ENCODE measurements at regions not wholly inside any gene's neighbourhood (a gene's known extent, or its start where the extent isn't known, plus 50 kb on each side); places are given as distances from the start of the nearest gene placed in this dataset.

DNA sequence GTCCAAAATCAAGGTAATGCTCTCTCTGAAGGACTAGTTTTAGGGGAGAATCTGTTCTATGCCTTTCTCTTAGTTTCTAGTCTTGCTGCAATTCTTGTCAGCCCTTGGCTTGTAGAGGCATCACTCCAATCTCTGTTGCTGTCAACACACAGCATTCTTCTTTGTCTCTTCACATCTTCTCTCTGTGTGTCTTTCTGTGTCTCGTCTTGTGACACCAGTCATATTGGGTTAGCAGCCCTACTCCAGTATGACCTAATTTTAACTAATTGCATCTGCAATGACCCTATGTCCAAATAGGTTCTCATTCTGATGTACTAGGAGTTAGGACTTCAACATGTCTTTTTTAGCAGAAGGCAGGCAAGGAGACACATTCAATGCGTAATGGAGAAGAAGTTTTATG, 1110.6 kb downstream of the DTWD2 start:
- DNase-seq: no peak

DNA sequence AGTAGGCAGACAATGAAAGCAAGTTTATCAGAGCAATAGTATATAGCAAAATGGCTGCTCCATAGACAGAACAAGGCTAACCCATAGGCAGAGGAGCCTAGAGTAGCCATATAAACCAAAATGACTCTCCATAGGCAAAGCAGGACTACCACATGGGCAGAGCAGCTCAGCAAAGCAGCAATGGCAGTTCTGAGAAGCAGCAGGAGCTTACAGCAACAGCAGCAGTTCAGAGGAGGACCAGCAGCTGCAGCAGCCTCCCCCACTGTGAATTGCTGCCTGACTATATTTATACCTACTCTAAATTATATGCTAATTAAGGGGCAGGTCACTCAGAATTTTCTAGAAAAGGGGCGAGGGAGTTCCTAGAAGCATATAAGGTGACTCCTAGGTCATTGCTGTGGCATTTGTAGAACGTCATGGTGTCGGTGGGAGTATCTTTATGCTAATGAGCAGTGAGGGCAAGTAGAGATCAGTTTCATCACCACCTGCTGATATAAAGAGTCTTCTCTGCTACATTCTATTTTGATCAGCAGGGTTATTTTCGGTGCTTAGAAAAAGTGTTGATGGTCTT, 1115.5 kb downstream of the DTWD2 start:
- no peak for DNase-seq

DNA sequence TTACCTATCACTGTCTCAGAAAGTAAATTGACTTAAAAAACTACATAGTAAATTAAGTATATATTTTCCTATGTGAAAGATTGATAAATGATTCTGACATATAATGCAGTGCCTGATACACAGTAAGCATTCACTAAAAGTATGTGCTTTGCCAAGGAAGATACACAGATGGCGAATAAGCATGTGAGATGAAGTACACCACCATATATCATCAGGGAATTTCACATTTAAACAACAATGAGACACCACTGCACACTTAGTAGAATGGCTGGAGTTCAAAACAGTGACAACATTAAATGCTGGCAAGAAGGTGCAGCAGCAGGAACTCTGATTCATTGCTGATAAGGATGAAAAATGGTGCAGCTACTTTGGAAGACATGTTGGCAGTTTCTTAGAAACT, 1118.8 kb downstream of the DTWD2 start:
- DNase-seq: no peak

DNA sequence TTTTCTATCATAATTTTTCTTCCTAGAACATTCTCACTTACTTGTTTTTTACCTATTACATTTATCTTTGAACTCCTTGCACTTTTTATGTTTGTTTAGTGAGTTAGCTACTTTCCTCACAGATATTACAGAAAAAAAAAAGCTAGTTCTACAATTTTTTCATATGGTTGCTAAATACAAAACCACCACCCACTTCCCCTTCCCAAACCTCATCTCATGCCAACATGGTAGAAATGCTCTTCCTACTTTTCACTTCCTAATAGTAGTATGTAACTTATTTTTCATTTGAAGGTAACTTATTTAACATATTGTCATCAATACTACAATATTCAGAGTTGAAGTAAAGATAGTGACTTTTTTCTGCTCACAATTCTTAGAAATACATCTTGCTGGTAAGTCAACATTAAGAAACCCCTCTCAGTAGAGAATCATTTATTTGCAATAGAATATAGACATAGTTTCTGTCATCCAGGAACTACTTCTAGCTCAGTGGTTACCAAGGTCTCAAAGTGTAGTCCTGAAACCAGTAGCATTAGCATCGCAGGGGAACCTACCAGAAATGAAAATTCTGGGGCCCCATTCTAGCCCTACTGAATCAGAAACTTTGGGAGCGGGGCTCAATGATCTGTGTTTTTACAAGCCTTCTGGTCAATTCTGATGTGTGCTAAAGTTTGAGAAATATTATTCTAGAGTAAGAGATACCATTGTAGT, 1124.6 kb downstream of the DTWD2 start:
- no peak for DNase-seq

DNA sequence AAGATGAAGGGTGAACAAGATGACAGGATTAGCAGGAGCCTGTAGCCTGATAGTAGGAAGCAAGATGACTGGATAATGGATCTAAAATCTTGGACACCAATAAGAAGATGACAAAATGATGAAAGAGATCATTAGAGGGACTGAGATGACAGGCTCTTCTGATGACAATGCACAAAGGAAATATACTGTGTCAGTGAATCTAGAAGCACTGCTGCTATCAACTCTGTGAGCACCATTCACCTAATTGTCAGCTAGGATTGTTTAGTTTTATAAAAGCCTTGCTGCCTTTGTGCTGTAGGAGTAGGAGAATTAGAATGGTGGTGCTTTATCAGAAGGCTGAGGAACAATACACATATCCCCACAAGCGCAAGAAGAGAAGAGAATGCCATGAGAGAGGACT, 1127.8 kb downstream of the DTWD2 start:
- no peak for DNase-seq

DNA sequence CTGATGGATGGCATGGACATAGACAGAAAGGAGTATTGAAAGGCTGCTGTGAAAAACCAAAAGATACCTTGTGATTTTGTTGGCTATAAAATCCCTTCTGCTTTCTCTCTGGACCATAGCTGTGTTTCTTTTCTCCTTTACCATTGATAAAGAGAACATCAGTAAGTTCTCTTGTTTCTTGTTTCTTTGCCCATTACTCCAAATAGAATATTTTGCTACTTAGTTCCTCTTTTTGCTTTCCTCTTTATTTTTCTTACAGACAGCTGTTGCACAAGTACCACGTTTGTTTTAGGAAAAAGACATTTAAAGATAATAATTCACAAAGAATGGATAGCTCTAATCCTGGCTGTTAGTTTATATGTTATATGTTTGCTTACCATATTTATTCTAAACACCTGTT, 1129.2 kb downstream of the DTWD2 start:
- no peak for DNase-seq

DNA sequence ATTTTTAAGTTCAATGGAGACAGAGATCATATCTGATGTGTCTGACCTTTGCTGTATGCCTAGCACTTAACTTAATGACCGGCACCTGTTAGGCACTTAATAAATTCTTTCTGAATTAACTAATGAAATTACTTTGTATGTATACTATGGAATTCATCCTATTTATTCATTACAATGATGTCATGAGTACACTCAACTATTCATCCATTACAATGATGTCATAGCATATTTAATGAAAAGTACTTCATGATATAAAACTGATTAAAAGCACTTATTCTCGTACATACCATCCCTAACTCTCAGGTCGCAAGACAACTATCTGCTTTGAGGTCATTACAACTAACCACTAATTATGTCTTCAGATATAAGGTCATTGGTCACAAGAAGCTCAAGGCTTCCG, 1131.6 kb downstream of the DTWD2 start:
- DNase-seq: no peak

DNA sequence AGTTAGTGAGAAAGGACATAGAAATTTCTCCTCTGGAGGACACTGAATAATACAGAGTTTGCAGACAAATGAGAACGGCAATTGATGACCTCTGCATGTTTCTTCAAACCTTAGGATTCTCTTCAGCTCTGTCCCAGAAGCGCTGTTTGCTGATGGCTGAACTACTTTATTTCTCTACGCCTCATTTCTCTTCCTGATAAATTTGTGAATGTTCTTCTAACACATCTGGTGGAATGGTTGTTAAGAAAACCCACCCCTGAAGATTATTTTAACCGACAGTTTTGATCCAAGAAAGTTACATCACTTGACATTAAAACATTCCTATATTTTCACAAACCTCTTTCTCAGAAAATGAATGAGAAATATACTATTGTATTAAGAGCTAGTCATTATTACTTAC, 1150.6 kb downstream of the DTWD2 start:
- DNase-seq: no peak

DNA sequence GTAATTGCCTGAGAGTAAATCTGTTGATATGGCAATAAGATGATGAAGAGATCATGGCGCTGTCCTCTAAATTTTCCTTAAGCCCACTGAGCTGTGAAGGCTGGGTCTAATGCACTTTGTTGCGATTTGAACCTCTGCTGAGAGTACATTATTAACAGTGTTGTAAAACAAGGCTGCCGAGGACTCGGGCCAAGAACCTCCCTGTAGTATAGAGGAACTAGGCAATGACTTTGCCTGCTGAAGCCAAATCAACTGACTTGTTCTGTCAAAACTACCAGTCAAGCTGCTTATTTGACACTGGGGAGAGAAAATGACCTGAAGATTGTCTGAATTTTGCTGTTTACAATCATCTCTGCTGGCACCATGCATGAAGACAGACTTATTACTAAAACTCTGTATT, 1154.7 kb downstream of the DTWD2 start:
- DNase-seq: no peak

DNA sequence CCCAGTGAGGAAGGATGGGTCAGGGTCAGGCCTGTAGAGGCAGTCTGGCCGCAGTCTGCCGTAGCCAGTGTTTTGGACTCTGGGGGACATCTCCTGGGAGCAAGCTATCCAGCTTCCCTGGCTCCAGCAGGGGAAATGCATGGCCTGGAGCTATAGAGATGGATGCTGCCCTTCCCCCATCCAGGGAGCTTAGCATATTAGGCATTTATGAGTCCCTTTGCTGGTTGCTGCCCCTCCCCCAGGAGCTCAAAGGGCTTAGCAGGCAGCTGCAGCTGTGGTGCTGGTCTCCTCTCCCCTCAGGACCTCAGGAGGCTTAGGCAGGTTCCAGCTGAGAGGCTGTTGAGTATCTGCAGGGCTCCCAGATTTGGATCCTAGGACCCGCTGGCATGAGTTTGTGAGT, 1158.7 kb downstream of the DTWD2 start:
- no peak for DNase-seq

DNA sequence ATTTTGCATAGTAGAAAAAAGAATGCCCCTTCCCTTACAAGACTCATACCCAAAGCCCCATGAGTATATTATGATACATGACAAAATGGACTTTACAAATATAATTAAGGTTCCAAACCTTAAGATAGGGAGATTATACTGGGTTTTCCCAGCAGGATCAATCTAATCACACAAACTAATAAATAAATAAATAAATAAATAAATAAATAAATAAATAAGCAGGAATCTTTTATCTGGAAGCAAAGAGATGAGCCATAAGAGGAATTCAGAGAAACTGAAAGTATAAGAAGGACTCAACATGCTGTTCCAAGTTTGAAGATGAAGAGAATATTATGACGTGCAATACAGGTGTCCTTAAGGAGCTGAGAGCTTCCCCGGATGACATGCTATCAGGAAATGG, 1174.5 kb downstream of the DTWD2 start:
- DNase-seq: no peak

DNA sequence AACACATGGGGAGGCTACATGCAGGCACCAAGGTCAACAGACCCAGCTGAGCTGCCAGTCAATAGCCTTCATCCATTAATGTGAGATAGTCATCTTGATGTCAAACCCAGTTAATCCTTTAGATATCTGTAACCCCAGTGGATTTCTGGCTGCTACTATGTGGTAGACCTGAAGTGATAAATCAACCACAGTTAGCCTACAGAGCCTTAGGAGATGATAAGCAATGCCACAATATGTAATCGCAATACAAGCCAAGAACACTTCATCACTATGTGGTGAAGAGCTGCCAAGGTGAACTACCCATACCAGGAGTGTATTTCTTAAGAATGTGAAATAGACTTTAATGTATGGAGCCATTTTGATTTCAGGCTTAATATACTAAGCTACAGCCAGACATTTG, 1175.5 kb downstream of the DTWD2 start:
- DNase-seq: no peak

DNA sequence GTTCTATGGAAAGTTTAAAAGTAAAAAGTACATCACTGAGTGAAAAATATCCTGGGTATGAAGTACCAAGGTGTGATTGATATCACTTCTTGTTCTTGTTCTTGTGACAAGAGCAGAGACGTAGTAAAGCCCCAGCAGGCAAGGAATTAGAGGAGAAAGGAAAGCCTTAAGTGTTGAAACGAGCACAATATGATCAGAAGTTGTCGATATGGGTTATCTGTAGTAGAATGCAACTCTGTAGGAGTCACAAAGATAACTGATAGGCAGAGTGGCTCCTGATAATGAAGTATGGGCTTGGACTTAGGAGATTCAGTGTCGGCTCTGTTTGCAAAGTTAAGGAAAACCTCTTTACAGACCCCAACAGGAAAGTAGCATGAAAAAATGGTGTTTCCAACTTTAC, 1179.1 kb downstream of the DTWD2 start:
- no peak for DNase-seq

DNA sequence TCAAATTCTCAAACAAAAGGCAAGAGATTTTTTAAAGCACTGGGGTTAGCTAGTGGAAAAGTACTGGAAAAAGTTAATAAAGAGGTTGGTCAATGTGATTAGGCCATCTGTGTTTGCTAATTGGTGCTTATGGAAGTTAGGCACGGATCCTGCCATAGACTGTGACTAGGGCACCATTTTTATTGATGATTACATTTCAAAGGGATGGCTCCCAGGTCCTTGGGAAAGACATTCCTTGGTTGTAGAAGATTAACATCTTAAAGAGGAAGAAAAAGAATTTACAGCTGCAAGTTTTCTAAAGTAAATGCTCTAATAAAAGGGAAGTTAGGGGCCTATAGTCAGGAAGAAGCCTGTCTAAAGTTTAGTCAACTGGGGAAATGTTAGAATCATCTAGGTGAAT, 1183.3 kb downstream of the DTWD2 start:
- no peak for DNase-seq

DNA sequence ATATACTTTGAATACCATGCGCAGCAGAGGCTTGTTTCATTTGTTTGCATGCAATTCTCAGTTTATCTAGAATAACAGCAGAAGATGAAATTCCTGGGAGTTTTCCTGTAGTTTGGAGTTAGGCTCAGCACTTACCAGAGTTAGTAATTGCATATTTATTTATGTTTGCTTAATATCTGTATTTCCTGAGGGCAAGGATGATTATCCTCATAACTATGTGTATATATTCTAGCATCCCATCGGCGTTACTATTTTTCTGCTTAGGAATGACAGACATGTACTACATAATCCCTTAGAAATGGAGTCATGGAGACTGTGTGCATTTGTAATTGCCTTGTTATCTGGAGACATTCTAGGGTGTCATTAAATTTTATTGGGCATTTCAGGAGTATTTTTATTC, 1184.8 kb downstream of the DTWD2 start:
- no peak for DNase-seq

DNA sequence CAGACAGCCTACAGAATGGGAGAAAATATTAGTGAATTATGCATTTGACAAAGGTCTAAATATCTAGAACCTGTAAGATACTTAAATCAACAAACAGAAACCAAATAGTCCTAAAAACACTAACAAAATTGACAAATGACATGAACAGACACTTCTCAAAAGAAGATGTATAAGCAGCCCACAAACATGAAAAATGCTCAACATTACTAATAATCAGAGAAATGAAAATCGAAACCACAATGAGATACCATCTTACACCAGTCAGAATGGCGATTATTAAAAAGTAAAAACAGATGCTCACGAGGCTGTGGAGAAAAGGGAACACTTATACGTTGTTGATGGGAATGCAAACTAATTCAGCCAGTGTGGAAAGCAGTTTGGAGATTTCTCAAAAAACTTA, 1186.8 kb downstream of the DTWD2 start:
- no peak for DNase-seq

DNA sequence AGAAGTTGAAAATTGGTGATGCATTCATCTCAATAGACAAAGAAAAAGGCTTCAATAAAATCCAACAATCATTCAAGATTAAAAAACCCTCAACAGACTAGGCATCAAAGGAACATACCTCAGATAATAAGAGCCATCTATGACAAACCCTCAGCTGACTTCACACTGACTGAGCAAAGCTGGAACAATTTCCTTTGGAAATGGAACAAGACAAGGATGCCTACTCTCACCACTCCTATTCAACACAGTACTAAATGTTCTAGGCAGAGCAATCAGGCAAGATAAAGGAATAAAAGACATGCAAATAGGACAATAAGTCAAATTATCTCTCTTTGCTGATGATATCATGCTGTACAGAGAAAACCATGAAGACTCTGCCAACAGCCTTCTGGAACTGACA, 1188.1 kb downstream of the DTWD2 start:
- no peak for DNase-seq

DNA sequence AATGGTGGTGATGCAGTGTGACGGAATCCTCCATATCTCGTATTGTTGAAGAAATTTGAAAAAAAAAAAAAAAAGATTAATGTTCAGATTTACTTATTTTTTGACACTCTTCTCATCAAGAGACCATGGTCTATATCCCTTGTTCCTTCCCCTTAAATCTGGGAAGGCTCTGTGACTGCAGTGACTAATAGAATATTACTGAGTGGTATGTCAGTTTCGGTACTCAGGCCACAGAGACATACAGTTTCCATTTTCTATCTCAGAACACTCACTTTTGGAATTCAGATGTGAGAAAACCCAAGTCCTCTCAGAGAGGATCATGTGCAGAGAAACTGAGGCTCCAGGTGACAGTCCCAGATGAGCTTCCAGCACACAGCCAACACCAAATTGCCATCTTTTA, 1193.5 kb downstream of the DTWD2 start:
- no peak for DNase-seq

DNA sequence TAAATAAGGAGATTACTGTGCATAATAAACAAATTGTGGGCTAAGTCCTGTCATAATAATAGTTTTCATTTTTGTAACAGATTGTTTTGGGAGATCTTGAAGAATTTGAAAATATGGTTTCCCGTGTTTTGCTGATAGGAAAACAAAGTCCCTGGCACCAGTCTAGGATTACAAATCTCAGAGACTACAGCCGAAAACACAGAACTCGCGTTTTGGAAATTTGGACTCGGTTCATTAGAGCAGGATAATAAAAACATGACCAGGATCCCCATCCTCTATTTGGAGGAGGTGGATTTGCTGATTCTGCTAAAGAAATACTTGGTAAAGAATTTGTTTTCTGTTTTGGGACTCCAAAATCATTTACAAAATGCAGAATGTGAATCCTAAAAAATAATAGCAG, 1194.4 kb downstream of the DTWD2 start:
- DNase-seq: no peak

DNA sequence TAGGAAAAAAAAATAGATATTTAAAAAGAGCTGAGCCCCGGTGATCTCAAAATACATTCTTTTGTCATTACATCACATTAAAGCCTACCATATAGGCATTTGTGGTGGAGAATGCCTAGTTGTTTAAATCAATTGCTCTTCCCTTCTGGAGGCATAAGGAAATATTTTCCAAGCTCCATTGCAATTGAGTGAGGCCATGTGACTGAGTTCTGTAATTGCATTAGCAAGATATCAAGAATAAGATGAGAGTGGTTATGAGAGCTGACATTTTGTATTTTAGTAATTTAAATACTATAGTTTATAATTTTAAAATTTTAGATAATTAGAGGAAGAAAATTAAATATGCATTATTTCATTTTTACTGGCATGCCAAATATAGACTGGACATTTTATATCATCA, 1195.9 kb downstream of the DTWD2 start:
- DNase-seq: no peak

DNA sequence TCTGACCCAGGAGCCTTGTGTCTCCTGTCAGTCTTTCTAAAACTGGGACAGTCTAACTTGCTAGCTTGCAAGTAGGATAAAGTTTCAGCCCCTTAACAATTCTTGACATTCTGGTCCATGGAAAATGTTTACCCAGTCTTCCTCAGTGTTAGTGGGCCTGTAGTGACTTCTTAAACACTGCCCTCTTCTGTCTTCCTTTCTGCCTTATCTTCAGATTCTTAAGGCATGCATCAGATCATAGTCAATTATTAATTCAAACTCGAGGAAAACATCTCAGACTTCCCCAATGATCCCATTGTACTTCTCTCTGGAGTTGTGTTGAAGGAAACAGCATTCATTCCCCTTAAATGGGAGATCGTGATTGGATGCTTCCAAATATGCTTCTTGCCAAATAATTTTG, 1199.8 kb downstream of the DTWD2 start:
- no peak for DNase-seq

DNA sequence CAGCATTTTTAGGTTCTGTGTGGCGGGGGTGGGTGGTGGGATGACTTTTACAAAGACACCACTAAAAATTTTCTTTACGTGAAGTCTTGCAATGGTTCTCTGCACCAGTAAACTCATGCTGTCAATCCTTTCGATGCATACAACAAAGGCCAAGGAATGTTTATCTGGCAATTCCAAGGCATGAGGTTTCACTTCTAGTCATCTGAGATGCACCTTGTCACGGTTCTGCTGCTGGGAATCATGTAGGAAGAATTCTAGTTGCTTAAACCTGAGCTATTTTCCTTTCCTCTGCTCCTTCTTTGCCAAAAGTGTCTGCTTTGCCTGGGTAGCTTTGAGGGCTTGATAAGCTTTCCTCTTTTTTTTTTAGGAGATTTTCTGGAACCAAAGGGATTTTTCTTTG, 1204.5 kb upstream of the SEMA6A start:
- DNase-seq: no peak

DNA sequence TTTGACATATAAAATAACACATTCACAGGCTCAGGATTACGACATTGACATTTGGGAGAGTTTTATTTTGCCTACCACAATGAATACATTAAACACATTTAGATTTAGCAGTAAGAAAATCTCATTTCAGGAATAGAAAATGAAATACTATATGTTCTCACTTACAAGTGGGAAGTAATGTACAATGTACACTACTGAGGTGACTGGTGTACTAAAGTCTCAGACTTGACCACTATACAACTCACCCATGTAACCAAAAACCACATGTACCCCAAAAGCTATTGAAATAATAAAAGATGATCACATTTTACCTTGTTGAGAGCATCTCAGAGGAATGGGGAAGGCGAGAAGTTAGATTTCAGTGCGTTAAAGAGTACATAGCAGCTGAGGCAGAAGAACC, 1202.4 kb upstream of the SEMA6A start:
- DNase-seq: no peak

DNA sequence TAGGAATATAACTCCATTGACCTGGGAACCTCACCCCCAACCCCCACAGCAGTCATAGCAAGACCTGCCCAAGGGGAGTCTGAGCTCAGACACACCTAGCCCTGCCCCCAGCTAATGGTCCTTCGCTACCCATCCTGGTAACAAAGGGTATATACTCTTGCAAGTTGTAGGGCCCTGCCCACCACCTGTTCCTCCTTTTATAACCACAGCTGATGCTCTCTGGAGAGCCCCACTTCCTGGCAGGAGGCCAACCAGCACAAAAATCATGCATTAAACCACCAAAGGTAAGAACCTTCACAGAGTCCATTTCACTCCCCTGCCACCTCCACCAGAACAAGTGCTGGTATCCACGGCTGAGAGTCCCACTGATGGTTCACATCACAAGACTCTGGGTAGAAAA, 1195.3 kb upstream of the SEMA6A start:
- DNase-seq: no peak

DNA sequence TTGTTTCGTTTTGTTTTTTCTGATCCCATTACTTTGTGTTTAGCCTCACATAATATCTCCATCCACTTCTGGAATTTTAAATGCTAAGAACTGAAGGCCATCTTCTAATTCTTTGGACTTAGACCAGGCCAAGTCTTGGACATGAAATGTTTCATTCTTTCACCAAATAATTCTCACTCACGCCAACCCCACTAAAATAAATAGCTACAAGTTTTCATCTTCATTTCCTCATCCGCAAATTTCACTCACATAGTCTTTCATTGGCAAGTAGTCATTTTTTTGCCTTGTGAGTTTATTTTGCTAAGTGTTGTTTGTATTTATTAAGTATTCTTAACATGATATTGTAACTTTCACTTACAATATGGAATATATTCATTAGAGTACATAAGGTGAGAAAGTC, 1188.6 kb upstream of the SEMA6A start:
- no peak for DNase-seq

Data from NCI-H2107 (cell line).